Upper lobe of left lung (tissue), 4 donors: ENCODE measurements at regions not wholly inside any gene's neighbourhood (a gene's known extent, or its start where the extent isn't known, plus 50 kb on each side); places are given as distances from the start of the nearest gene placed in this dataset.

Experiments used
- small RNA-seq, 4 donors: library from RNA; depleted of rRNA; stranded (forward); fragments of <200 nt; gene quantifications; one replicate each; pipeline ENCODE3, GENCODE V24; 2016

Small RNA genes lying in the stretch of these regions (small RNA-seq; reads per million reads assigned to genes)
- 0 reads per million in 4 donors for gene MIR1587
- gene MIR3937 = 0 reads per million in 4 donors
- gene RN7SL732P = 0 reads per million in 4 donors
- 0 reads per million in 4 donors for gene RNU6-591P
